Ramos (cell line): ENCODE measurements at regions not wholly inside any gene's neighbourhood (a gene's known extent, or its start where the extent isn't known, plus 50 kb on each side); places are given as distances from the start of the nearest gene placed in this dataset.
"Not testable (repeated sequence)": the region's sequence is repeated elsewhere in the genome, so short reads cannot be mapped to it uniquely, and the experiment has no call there.

ENCODE experiments used
- in situ Hi-C: fragments of 300-500 bp; cut with MboI; formaldehyde crosslinking; loops from one replicate; pipeline ENCODE4 v1.14.3; 2022; ENCODE audit warnings: low sequenced_read_pairs; ENCODE audit not compliant: unreplicated experiment

- in situ Hi-C loops, result no loop called here
Observed at GRCh38 chr4:81796790-81797528, 325.3 kb upstream of the RASGEF1B start.

- in situ Hi-C loops, result no loop called here
Observed at GRCh38 chr4:81792521-81792920, 320.8 kb upstream of the RASGEF1B start.

- in situ Hi-C loops, result no loop called here
Observed at GRCh38 chr4:81790477-81790876, 318.8 kb upstream of the RASGEF1B start.

- in situ Hi-C loops, result no loop called here
Observed at GRCh38 chr4:81789741-81790399, 318.2 kb upstream of the RASGEF1B start.

- in situ Hi-C loops, result no loop called here
Observed at GRCh38 chr4:81789158-81789557, 317.5 kb upstream of the RASGEF1B start.

GRCh38 chr4:81786766-81787165 is 315.1 kb upstream of the RASGEF1B start:
- in situ Hi-C loops, result no loop called here

- in situ Hi-C loops, result no loop called here
Observed at GRCh38 chr4:81786063-81786763, 314.5 kb upstream of the RASGEF1B start.

GRCh38 chr4:81785338-81785737 is 313.6 kb upstream of the RASGEF1B start:
- in situ Hi-C loops, result no loop called here

- in situ Hi-C loops, result no loop called here
Observed at GRCh38 chr4:81783558-81783957, 311.9 kb upstream of the RASGEF1B start.

- in situ Hi-C loops, result no loop called here
Observed at GRCh38 chr4:81781799-81782198, 310.1 kb upstream of the RASGEF1B start.

GRCh38 chr4:81777718-81778117 is 306.0 kb upstream of the RASGEF1B start:
- in situ Hi-C loops, result not testable (repeated sequence)

GRCh38 chr4:81776794-81777193 is 305.1 kb upstream of the RASGEF1B start:
- in situ Hi-C loops, result no loop called here

GRCh38 chr4:81773557-81773956 is 301.9 kb upstream of the RASGEF1B start:
- in situ Hi-C loops, result no loop called here

- in situ Hi-C loops, result no loop called here
Observed at GRCh38 chr4:81771721-81772120, 300.0 kb upstream of the RASGEF1B start.

GRCh38 chr4:81769244-81769643 is 297.5 kb upstream of the RASGEF1B start:
- in situ Hi-C loops, result no loop called here

GRCh38 chr4:81758574-81759264 is 287.0 kb upstream of the RASGEF1B start:
- in situ Hi-C loops, result no loop called here

- in situ Hi-C loops, result no loop called here
Observed at GRCh38 chr4:81757691-81758090, 286.0 kb upstream of the RASGEF1B start.

GRCh38 chr4:81756973-81757372 is 285.3 kb upstream of the RASGEF1B start:
- in situ Hi-C loops, result no loop called here

- in situ Hi-C loops, result no loop called here
Observed at GRCh38 chr4:81756042-81756441, 284.3 kb upstream of the RASGEF1B start.

GRCh38 chr4:81754169-81754568 is 282.5 kb upstream of the RASGEF1B start:
- in situ Hi-C loops, result no loop called here
